CD4-positive, alpha-beta T cell treated with Interleukin-6 at 100 ng/mL for 8 hours (primary cell): ENCODE measurements at regions not wholly inside any gene's neighbourhood (a gene's known extent, or its start where the extent isn't known, plus 50 kb on each side); places are given as distances from the start of the nearest gene placed in this dataset.
"Not testable (repeated sequence)": the region's sequence is repeated elsewhere in the genome, so short reads cannot be mapped to it uniquely, and the experiment has no call there.

Source experiments
- DNase-seq: peaks from one replicate; pipeline ENCODE4 v3.0.0-alpha.2; 2020; ENCODE audit warnings: mixed read lengths, low spot score

GRCh38 chr6:120498711-120499110 is 835.6 kb downstream of the TBC1D32 start:
- DNase-seq, result no peak

DNA sequence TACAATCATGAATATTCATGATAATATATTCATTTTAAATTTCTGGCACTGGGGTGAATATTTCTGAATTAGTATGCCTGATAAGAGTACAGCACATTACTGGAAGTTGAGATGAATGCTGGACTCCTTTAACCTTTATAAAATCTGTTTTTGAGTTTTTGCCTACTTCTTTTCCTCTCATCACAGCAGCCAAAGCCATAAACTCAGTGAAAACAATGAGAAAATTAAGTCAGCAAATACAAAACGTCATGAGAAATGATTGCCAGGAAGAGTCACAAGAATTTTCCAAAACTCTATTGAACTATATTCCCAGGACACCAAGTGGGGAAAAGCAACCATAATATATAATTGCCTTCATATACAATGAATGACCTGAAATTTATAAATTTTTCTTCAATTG is 837.6 kb downstream of the TBC1D32 start:
- no peak for DNase-seq

- no peak for DNase-seq
Observed at GRCh38 chr6:120493505-120493904, 840.8 kb downstream of the TBC1D32 start.

DNA sequence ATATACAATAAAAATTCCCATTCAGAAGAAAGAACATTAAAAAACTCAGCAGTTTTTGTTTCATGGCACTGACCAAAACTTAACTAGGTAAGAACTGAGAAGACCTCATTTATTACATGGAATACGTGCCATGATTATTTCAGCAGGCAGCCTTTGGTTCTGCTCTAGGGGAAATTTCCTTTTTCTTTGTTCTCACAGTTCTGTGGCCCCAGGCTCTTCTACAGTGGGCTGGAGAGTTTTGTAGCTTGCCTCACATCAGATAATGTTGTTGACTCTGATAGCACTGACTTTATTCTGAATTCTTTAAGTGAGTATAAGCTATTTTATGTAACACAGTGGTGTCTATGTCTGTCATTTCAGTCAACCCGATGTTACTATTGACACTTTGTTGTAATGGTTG is 844.3 kb downstream of the TBC1D32 start:
- DNase-seq, result no peak

DNA sequence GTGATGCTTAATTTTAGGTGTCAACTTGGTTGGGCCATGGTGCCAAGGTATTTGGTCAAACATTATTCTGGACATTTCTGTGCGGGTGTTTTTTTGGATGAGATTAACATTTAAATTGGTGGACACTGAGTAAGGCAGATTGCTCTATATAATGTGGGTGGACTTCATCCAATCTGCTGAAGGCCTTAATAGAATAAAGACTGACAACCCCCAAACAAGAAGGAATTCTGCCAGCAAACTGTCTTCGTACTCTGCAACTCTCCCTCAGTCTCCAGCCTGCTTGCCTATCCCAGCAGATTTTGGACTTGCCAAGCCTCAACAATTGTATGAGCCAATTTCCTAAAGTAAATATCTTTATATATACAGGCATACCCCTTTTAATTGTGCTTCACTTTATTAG is 850.1 kb downstream of the TBC1D32 start:
- no peak for DNase-seq

DNA sequence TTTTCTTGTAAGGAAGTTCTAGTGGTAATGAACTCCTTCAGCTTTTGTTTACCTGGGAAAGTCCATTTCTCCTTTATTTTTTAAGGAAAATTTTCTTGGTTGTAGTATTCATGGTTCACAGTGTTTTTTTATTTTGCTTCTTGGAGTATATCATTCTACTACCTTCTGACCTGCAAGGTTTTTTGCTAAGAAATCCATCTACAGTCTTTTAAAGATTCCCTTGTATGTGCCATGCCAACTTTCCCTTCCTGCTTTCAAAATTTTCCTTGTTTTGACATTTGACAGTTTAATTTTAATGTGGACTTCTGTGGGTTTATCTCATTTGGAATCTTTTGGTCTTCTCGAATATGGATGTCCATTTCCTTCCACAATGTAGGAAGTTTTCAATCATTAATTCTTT is 855.6 kb downstream of the TBC1D32 start:
- no peak for DNase-seq

GRCh38 chr6:120473804-120474203 is 860.5 kb downstream of the TBC1D32 start:
- no peak for DNase-seq

- DNase-seq, result no peak
Observed at GRCh38 chr6:120468486-120468885, 865.8 kb downstream of the TBC1D32 start.

- no peak for DNase-seq
Observed at GRCh38 chr6:120451508-120451907, 882.8 kb downstream of the TBC1D32 start.

DNA sequence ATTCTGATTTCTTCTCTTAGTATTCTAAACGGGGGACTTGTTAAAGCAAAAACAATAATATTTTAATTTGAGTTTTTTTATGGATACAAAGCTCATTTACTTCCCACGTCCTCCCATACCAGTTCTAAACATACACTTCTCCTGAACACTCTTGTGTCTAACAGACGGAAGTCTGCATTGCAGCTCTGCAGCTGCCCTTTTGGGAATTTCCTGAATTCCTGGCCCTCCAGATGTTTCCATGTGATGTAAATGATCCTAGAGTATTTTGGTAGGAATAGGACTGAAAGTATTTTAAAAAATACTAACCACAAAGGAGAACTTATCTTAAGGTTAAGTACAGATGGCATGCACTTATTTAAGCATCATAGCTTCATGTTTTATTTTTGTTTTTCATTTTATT is 886.7 kb downstream of the TBC1D32 start:
- no peak for DNase-seq

- not testable (repeated sequence) for DNase-seq
Observed at GRCh38 chr6:120432840-120433239, 901.4 kb downstream of the TBC1D32 start.

DNA sequence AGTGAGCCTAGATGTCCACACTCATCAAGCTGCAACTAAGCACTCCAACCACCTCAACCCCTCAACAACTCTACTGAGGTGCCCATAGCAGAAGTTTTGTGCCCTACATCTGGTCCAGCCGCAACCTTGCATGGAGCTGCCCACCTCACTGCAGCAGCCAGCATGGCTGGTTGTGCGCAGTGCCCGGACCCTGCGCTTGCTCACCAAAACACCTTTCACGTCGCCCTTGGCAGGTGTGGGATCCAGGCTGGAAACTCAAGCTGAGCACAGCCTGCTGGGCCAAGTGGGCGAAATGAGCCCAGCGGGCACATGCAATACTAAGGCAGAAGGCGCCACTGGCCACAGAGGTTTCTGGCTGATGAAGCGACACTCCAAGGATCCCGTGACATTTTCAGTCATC is 902.4 kb downstream of the TBC1D32 start:
- no peak for DNase-seq

GRCh38 chr6:120411394-120411793 is 922.9 kb downstream of the TBC1D32 start:
- DNase-seq, result no peak

DNA sequence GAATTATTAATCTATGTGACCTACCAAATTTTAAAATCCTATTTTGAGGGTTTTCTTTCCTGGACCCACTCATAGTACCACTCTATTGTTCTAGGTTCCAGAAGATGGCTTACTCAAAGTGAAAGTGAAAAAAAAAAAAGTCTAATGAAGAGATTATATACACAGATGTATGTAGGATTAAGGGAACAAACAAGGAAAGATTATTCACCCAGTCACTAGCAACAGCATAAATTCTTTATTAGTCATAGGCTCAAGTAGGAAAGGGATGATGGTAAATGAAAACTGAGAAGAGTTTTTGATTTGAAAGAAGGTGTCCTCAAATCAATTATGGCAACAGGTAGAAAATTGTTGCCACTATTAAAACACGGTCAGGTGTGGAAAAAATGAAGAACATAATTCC is 923.7 kb downstream of the TBC1D32 start:
- no peak for DNase-seq

GRCh38 chr6:120407696-120408095 is 926.6 kb downstream of the TBC1D32 start:
- no peak for DNase-seq

DNA sequence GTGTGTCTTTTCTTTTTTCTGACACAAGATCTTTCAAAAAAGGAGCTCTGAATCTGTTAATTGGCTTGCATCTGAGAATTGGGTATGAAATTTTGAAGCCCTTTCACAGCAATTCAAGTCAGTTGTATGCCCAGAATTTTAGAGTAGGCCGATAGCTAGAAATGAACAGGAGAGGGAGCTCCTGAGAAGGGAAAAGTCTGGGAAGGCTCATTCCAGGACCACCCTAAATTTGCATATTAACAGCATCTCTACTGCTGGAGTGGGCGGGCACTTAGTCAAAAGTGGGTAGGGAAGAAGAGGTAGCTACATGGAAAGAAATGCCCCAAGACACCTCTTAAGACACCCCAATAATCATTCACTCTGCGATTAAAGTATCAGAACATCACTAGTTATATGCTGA is 928.3 kb downstream of the TBC1D32 start:
- DNase-seq, result no peak

GRCh38 chr6:120395784-120396183 is 938.5 kb downstream of the TBC1D32 start:
- DNase-seq, result no peak

DNA sequence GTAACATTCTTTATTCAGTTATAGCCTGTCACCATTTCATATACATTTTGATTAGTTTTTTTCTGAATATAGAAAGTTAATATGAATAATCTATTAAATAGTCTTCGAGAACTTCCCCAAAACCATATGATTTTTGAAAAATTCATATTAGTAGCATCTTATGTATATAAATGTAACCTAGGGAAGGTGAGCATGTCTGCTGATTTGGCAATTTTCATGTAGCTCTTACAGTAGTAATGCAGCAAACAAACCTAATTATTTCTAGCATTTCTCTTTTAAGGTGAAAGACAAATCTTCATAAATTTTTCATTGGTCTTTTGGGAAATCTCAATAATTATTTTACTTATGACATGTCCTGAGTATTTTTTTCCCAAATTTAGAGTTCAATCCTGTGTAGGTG is 939.0 kb downstream of the TBC1D32 start:
- DNase-seq, result no peak

DNA sequence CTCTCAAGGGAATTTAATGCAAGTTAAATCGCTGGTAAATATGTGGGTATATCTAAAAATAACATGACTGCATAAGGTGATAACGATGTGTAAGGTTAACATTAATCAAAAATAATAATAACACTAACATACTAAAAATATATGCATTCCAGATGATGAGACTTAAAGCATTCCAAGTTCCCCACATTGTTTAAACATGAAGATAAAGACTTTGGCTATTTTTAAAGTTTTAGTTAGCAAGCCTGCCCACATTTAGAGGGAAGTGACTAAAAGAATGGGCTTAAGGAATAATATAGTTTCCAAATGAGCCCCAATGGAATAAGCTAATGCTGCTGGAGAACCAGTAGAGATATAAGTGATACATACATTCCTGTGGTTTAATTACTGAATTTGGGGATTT is 941.3 kb downstream of the TBC1D32 start:
- no peak for DNase-seq

- no peak for DNase-seq
Observed at GRCh38 chr6:120384671-120385070, 949.6 kb downstream of the TBC1D32 start.

DNA sequence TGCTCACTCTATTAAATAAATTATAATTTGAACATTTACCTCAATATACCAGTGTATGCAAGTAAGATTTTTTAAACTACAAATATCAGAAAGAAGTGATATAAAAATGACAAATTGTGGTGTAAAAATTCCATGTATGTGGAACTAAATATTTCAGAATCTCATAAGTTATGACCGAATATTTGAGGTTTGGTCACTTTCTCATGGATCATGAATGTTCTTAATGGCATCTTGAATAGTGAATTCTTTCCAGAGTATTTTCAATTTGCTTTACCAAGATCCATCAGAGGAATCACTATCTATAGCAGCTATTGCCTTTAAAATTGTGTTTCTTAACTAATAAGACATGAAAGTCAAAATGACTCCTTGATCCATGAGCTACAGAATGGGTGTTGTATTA is 950.6 kb downstream of the TBC1D32 start:
- no peak for DNase-seq

DNA sequence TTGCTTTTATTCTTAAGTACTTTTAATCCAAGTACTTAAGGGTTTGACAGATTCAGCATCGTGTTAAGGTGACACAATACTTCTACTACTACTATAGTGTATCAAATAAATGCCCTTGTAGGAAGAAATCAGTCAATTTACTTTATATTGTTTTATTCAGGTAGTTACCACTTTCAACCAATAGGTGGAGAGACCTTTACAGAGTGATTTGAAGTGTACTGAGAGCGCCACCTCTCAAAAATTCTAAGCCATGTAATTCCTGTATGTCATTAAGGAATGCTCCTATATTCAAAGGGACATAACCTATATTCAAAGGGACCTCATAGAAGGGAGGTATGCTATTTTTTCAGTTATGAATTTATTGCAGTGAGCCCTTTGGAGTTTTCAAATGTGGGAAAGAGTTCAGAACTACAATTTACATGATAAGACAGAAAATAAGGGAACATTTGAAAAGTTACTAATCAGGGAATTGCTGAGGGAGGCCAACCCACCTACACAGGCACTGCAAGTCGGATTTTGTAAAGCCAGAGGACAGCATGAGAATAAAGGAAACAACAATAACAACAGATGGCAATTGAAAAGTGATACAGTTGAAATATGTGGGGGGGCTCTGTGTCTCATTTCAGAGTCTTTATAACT is 955.6 kb downstream of the TBC1D32 start:
- DNase-seq, result no peak

DNA sequence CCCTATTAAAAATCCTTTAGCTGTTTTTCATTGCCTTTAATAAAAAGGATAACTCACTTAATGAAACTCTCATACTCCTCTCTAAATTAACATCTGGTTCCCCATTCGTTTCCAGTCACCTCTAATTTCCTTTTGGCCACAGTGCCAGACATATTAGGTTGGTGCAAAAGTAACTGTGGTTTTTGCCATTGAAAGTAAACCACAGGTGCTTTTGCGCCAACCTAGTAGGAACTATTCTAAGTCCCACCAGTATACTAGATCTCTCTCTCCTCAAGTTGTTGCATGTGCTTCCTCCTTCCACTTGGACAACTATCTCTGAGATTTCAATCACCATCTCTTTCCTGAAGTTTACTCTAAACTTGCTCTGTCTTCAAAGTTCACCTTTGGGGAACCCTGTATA is 961.1 kb downstream of the TBC1D32 start:
- DNase-seq, result no peak

GRCh38 chr6:120363429-120363828 is 970.9 kb downstream of the TBC1D32 start:
- no peak for DNase-seq

DNA sequence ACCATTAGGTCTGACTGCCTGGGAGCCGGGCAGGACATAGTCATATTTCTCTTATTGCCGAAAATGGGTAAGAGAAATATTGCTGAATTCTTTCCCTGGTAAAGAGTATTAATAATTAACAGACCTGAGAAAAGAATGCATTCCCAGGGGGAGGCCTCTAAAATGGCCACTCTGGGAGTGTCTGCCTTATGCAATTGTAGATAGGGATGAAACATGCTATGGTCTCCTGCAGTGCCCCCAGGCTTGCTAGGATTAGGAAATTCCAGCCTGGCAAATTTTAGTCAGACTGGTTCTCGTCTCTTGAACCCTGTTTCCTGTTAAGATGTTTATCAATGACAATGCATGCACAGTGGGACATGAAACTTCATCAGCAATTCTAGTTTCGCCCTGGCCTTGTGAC is 975.7 kb downstream of the TBC1D32 start:
- DNase-seq, result not testable (repeated sequence)
